Panc1 (cell line): ENCODE measurements at regions not wholly inside any gene's neighbourhood (a gene's known extent, or its start where the extent isn't known, plus 50 kb on each side); places are given as distances from the start of the nearest gene placed in this dataset.

Experiments
- POLR2AphosphoS5 ChIP-seq: IDR thresholded peaks from 2 replicates; pipeline ENCODE4 v1.6.1; 2012; ENCODE audit warnings: mild to moderate bottlenecking, low read depth, low read length, moderate library complexity
- SIN3A ChIP-seq: IDR thresholded peaks from 2 replicates; pipeline ENCODE4 v1.6.1; 2012; ENCODE audit warnings: low read depth, mild to moderate bottlenecking, low read length, moderate library complexity, borderline replicate concordance; ENCODE audit not compliant: insufficient read depth
- TF ChIP-seq, protein P1 (sequence below): fragments of 450-650 bp; IDR thresholded peaks from 2 replicates; pipeline ENCODE4 v1.5.1; 2017; ENCODE audit warnings: mild to moderate bottlenecking
- TF ChIP-seq, protein P2 (sequence below), 2 experiments: IDR thresholded peaks; 2 replicates each; pipeline ENCODE4 v1.6.1; 2011 to 2012; ENCODE audit warnings: low read depth in 2 of 2, control low read depth in 1 of 2, low read length in 1 of 2, mild to moderate bottlenecking in 1 of 2, moderate library complexity in 1 of 2; ENCODE audit not compliant: insufficient read depth in 1 of 2

DNA sequence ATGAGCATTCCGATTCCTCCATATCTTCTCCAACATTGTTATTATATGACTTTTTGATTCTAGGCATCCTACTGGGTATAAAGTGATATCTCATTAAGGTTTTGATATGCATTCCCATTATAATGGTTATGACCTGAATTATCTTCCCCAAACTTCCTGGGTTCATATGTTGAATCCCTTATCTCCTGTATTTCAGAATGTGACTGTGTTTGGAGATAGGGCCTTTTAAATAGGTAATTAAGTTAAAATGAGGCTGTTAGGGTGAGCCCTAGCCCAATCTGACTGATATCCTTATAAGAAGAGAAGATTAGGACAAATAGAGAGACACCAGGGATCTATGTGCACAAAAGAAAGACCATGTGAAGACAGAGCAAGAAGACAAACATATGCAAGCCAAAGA is 96.9 kb upstream of the PMCH start:
- TF ChIP-seq, protein P1, sequence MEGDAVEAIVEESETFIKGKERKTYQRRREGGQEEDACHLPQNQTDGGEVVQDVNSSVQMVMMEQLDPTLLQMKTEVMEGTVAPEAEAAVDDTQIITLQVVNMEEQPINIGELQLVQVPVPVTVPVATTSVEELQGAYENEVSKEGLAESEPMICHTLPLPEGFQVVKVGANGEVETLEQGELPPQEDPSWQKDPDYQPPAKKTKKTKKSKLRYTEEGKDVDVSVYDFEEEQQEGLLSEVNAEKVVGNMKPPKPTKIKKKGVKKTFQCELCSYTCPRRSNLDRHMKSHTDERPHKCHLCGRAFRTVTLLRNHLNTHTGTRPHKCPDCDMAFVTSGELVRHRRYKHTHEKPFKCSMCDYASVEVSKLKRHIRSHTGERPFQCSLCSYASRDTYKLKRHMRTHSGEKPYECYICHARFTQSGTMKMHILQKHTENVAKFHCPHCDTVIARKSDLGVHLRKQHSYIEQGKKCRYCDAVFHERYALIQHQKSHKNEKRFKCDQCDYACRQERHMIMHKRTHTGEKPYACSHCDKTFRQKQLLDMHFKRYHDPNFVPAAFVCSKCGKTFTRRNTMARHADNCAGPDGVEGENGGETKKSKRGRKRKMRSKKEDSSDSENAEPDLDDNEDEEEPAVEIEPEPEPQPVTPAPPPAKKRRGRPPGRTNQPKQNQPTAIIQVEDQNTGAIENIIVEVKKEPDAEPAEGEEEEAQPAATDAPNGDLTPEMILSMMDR, result no peak
- TF ChIP-seq POLR2AphosphoS5, result no peak
- TF ChIP-seq, protein P2, sequence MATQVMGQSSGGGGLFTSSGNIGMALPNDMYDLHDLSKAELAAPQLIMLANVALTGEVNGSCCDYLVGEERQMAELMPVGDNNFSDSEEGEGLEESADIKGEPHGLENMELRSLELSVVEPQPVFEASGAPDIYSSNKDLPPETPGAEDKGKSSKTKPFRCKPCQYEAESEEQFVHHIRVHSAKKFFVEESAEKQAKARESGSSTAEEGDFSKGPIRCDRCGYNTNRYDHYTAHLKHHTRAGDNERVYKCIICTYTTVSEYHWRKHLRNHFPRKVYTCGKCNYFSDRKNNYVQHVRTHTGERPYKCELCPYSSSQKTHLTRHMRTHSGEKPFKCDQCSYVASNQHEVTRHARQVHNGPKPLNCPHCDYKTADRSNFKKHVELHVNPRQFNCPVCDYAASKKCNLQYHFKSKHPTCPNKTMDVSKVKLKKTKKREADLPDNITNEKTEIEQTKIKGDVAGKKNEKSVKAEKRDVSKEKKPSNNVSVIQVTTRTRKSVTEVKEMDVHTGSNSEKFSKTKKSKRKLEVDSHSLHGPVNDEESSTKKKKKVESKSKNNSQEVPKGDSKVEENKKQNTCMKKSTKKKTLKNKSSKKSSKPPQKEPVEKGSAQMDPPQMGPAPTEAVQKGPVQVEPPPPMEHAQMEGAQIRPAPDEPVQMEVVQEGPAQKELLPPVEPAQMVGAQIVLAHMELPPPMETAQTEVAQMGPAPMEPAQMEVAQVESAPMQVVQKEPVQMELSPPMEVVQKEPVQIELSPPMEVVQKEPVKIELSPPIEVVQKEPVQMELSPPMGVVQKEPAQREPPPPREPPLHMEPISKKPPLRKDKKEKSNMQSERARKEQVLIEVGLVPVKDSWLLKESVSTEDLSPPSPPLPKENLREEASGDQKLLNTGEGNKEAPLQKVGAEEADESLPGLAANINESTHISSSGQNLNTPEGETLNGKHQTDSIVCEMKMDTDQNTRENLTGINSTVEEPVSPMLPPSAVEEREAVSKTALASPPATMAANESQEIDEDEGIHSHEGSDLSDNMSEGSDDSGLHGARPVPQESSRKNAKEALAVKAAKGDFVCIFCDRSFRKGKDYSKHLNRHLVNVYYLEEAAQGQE (IDR thresholded peaks at IDR 0.05; ENCODE audit: insufficient read depth in 1 of 2, low read depth in 2 of 2, low read length in 1 of 2), result no peak
- TF ChIP-seq SIN3A, result no peak
